DND-41 (cell line): ENCODE measurements at regions not wholly inside any gene's neighbourhood (a gene's known extent, or its start where the extent isn't known, plus 50 kb on each side); places are given as distances from the start of the nearest gene placed in this dataset.

Source experiments
- CTCF ChIP-seq: IDR thresholded peaks from 2 replicates; pipeline ENCODE4 v1.5.1; 2012; ENCODE audit warnings: borderline replicate concordance, low read length, moderate library complexity, mild to moderate bottlenecking; ENCODE audit not compliant: poor library complexity, severe bottlenecking; ENCODE audit errors: extremely low read depth
- EZH2 ChIP-seq: IDR thresholded peaks from 3 replicates; pipeline ENCODE4 v1.6.1; 2012; ENCODE audit warnings: borderline replicate concordance, low read depth, mild to moderate bottlenecking, moderate library complexity, low read length, inconsistent platforms; ENCODE audit not compliant: severe bottlenecking

- TF ChIP-seq CTCF (no peak), EZH2 (no peak)
Measured at GRCh38 chr16:54750249-54750648, 180.4 kb upstream of the IRX5 start.
